HCT116 (cell line): ENCODE measurements at regions not wholly inside any gene's neighbourhood (a gene's known extent, or its start where the extent isn't known, plus 50 kb on each side); places are given as distances from the start of the nearest gene placed in this dataset.

Source experiments
- ATAC-seq: fragments of 200-7000 bp; cut with Tn5 transposase; 2 replicates; pipeline ENCODE4 v1.9.1; 2020; ENCODE audit warnings: mild to moderate bottlenecking, moderate library complexity
- BruUV-seq: library from RNA; stranded (reverse); fragments of 400-500 nt; replicated peaks from 2 replicates; lab custom pipeline; 2021; lab: Mats Ljungman, UMichigan
- CTCF ChIA-PET: fragments of 300-600 bp; sonication (Branson Sonifier 250); formaldehyde crosslinking; loops from one replicate; lab custom pipeline; 2021; ENCODE audit warnings: antibody characterized with exemption; lab: Charles Lee
- POLR2A ChIA-PET: fragments of 300-600, 350-600 bp; sonication (Branson Sonifier 250); formaldehyde crosslinking; loops from one replicate; lab custom pipeline; 2021; ENCODE audit warnings: antibody characterized with exemption; lab: Charles Lee
- RAD21 ChIA-PET, 2 experiments: fragments of 300-600 bp; sonication (Branson Sonifier 250); formaldehyde crosslinking; loops; one replicate each; lab custom pipeline; 2023; ENCODE audit warnings: low total read pairs in 2 of 2; ENCODE audit not compliant: uncharacterized antibody in 2 of 2, unreplicated experiment in 2 of 2, low non-redundant PET in 1 of 2; lab: Charles Lee
- DNase-seq: peaks from one replicate; pipeline ENCODE4 v3.0.0-alpha.2; 2010; ENCODE audit warnings: low read depth, low spot score
- H2AFZ ChIP-seq: fragments of 200-600 bp; shearing (Covaris generic), sonication (generic); 2 replicates; pipeline ENCODE4 v1.6.1; 2017; ENCODE audit warnings: low read depth, mixed run types, mixed read lengths, antibody characterized with exemption, low read length; ENCODE audit not compliant: poor library complexity, severe bottlenecking
- H3K27ac ChIP-seq: 2 replicates; pipeline ENCODE4 v1.5.1; 2012; ENCODE audit warnings: low read depth, low read length
- H3K27me3 ChIP-seq: fragments of 200-600 bp; sonication (generic); 2 replicates; pipeline ENCODE4 v1.6.1; 2016; ENCODE audit warnings: mixed run types, low read length, mixed read lengths; ENCODE audit not compliant: insufficient read depth
- H3K36me3 ChIP-seq, 2 experiments: fragments of 200-500 bp in 1 of 2; fragments of 200-600 bp in 1 of 2; sonication (Bioruptor generic) in 1 of 2; sonication (generic) in 1 of 2; 2 replicates each; pipeline versions ENCODE4 v1.5.1 to v1.6.1; 2014 to 2016; ENCODE audit warnings: low read length in 2 of 2, inconsistent platforms in 1 of 2, mixed read lengths in 1 of 2, mixed run types in 1 of 2; ENCODE audit not compliant: insufficient read depth in 2 of 2, control insufficient read depth in 1 of 2
- H3K4me1 ChIP-seq, 2 experiments: fragments of 200-600 bp in 1 of 2; sonication (generic) in 1 of 2; 2 replicates each; pipeline versions ENCODE4 v1.5.1 to v1.6.1; 2012 to 2017; ENCODE audit warnings: low read length in 2 of 2, inconsistent platforms in 1 of 2, mild to moderate bottlenecking in 1 of 2, mixed read lengths in 1 of 2, mixed run types in 1 of 2, moderate library complexity in 1 of 2; ENCODE audit not compliant: insufficient read depth in 2 of 2, control insufficient read depth in 1 of 2
- H3K4me2 ChIP-seq: fragments of 200-600 bp; sonication (generic); 2 replicates; pipeline ENCODE4 v1.6.1; 2017; ENCODE audit warnings: mixed run types, low read length, mixed read lengths
- H3K4me3 ChIP-seq, 2 experiments: fragments of 200-600 bp in 1 of 2; sonication (generic) in 1 of 2; replicated peaks in 1 of 2; 2 replicates each; pipeline ENCODE4 v1.5.1; 2011 to 2016; ENCODE audit warnings: low read length in 2 of 2, control low read depth in 1 of 2, low read depth in 1 of 2, mild to moderate bottlenecking in 1 of 2, mixed read lengths in 1 of 2, mixed run types in 1 of 2
- H3K79me2 ChIP-seq: fragments of 200-600 bp; sonication (generic); 2 replicates; pipeline ENCODE4 v1.6.1; 2017; ENCODE audit warnings: mild to moderate bottlenecking, mixed run types, low read length, moderate library complexity, mixed read lengths; ENCODE audit not compliant: insufficient read depth
- H3K9ac ChIP-seq: fragments of 200-600 bp; sonication (generic); 2 replicates; pipeline ENCODE4 v1.6.1; 2016; ENCODE audit warnings: low read length, mixed read lengths
- H3K9me2 ChIP-seq: fragments of 200-600 bp; sonication (generic), shearing (Covaris generic); 2 replicates; pipeline ENCODE4 v1.6.1; 2017; ENCODE audit warnings: mixed run types, mild to moderate bottlenecking, moderate library complexity; ENCODE audit not compliant: insufficient read depth
- H3K9me3 ChIP-seq, 2 experiments: fragments of 200-500 bp in 1 of 2; fragments of 200-600 bp in 1 of 2; sonication (Bioruptor generic) in 1 of 2; sonication (generic) in 1 of 2; 2 replicates each; pipeline ENCODE4 v1.6.1; 2014 to 2017; ENCODE audit warnings: low read length in 2 of 2, mixed read lengths in 2 of 2, inconsistent platforms in 1 of 2, low read depth in 1 of 2, mild to moderate bottlenecking in 1 of 2, mixed run types in 1 of 2, moderate library complexity in 1 of 2; ENCODE audit not compliant: control insufficient read depth in 1 of 2, insufficient read depth in 1 of 2
- H4K20me1 ChIP-seq: fragments of 200-600 bp; sonication (generic), shearing (Covaris generic); 2 replicates; pipeline ENCODE4 v1.6.1; 2017; ENCODE audit warnings: mixed run types, mild to moderate bottlenecking, moderate library complexity; ENCODE audit not compliant: insufficient read depth
- CBX3 ChIP-seq: IDR thresholded peaks from 2 replicates; pipeline ENCODE4 v1.6.1; 2012; ENCODE audit warnings: low read depth
- CEBPB ChIP-seq: IDR thresholded peaks from 2 replicates; pipeline ENCODE4 v1.6.1; 2012; ENCODE audit warnings: low read depth
- EZH2 ChIP-seq: fragments of 200-600 bp; sonication (generic); IDR thresholded peaks from 2 replicates; pipeline ENCODE4 v1.6.1; 2017; ENCODE audit warnings: antibody characterized with exemption, mixed run types
- EZH2phosphoT487 ChIP-seq: fragments of 200-600 bp; IDR thresholded peaks from 2 replicates; pipeline ENCODE4 v1.6.1; 2018; ENCODE audit warnings: antibody characterized with exemption, borderline replicate concordance
- FOSL1 ChIP-seq: IDR thresholded peaks from 2 replicates; pipeline ENCODE4 v1.6.1; 2012; ENCODE audit warnings: low read depth
- JUND ChIP-seq: IDR thresholded peaks from 2 replicates; pipeline ENCODE4 v1.6.1; 2012
- MAX ChIP-seq: IDR thresholded peaks from 2 replicates; pipeline ENCODE4 v1.6.1; 2012
- POLR2AphosphoS5 ChIP-seq: IDR thresholded peaks from 2 replicates; pipeline ENCODE4 v1.6.1; 2011; ENCODE audit warnings: mild to moderate bottlenecking, low read depth, low read length, moderate library complexity
- REST ChIP-seq: IDR thresholded peaks from 2 replicates; pipeline ENCODE4 v1.6.1; 2012; ENCODE audit warnings: low read depth
- SP1 ChIP-seq: IDR thresholded peaks from 2 replicates; pipeline ENCODE4 v1.6.1; 2012; ENCODE audit warnings: low read depth
- SRF ChIP-seq: IDR thresholded peaks from 2 replicates; pipeline ENCODE4 v1.6.1; 2012; ENCODE audit warnings: low read depth
- TCF7L2 ChIP-seq: IDR thresholded peaks from 2 replicates; pipeline ENCODE4 v1.7.0; 2011; ENCODE audit warnings: borderline replicate concordance, inconsistent platforms; ENCODE audit not compliant: insufficient read depth, insufficient read length; ENCODE audit errors: extremely low read depth
- YY1 ChIP-seq: IDR thresholded peaks from 2 replicates; pipeline ENCODE4 v1.6.1; 2011; ENCODE audit warnings: low read length, low read depth, moderate library complexity, mild to moderate bottlenecking; ENCODE audit not compliant: insufficient replicate concordance; ENCODE audit errors: extremely low read depth
- intact Hi-C: fragments of 100-400 bp; cut with micrococcal nuclease; formaldehyde crosslinking; loops from 2 replicates; pipeline ENCODE4 v1.10.0; 2022
- TF ChIP-seq, protein P1 (sequence below): IDR thresholded peaks from 2 replicates; pipeline ENCODE4 v1.6.1; 2012
- TF ChIP-seq, protein P2 (sequence below), 3 experiments: fragments of 200-600 bp in 1 of 3; sonication (generic) in 1 of 3; IDR thresholded peaks in 2 of 3; conservative IDR thresholded peaks in 1 of 3; 2 replicates each; pipeline ENCODE4 v1.5.1; 2012 to 2017; ENCODE audit warnings: low read depth in 2 of 3, low read length in 2 of 3, antibody characterized with exemption in 1 of 3, borderline replicate concordance in 1 of 3, control low read depth in 1 of 3, mild to moderate bottlenecking in 1 of 3, mixed read lengths in 1 of 3, mixed run types in 1 of 3, moderate library complexity in 1 of 3; ENCODE audit not compliant: insufficient read depth in 1 of 3

DNA sequence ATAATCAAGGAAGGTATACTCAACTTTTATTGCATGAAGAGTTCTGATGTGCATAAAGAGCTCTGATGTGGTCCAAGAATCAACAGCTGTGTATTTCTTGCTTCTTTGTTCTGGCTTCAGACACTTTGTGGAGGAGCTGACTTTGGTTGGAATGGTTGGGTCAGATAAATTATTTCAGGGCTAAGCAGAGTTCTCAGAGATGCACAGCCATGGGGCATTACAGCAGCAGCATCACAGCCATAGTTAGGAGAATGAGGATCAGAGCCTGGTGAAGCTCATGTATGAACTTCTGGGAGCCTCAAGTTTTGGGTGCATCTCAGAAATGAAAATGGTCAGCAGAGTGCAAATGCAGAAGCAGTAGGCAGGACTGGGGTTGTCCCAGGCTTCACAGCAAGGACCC, 267.4 kb upstream of the RUNX1 start:
- Histone ChIP-seq H3K4me3 (no peak overlapping the region), H3K4me1 (peaks cover 0 to 7% of the 10 kb centered on the region in 2 experiments; a peak in 1 of 4 replicates), H4K20me1 (no peaks in the 10 kb centered on the region), H3K9me2 (no peaks in the 10 kb centered on the region), H3K79me2 (no peaks in the 10 kb centered on the region), H3K36me3 (no peaks in the 10 kb centered on the region), H3K27ac (no peak overlapping the region), H3K4me2 (no peak overlapping the region), H3K27me3 (no peaks in the 10 kb centered on the region), H3K9me3 (no peaks in the 10 kb centered on the region), H3K9ac (no peak overlapping the region), H2AFZ (no peak overlapping the region)
- CTCF ChIA-PET, result no interaction called here
- intact Hi-C loops, result no loop called here
- POLR2A ChIA-PET, result no interaction called here
- DNase-seq (no peak), ATAC-seq (no peak)
- TF ChIP-seq EZH2phosphoT487, result no peak
- TF ChIP-seq CEBPB, result no peak
- TF ChIP-seq FOSL1, result no peak
- no peak for TF ChIP-seq YY1
- no peak for TF ChIP-seq TCF7L2
- RAD21 ChIA-PET, result no interaction called here
- BruUV-seq, result no TSS peak

DNA sequence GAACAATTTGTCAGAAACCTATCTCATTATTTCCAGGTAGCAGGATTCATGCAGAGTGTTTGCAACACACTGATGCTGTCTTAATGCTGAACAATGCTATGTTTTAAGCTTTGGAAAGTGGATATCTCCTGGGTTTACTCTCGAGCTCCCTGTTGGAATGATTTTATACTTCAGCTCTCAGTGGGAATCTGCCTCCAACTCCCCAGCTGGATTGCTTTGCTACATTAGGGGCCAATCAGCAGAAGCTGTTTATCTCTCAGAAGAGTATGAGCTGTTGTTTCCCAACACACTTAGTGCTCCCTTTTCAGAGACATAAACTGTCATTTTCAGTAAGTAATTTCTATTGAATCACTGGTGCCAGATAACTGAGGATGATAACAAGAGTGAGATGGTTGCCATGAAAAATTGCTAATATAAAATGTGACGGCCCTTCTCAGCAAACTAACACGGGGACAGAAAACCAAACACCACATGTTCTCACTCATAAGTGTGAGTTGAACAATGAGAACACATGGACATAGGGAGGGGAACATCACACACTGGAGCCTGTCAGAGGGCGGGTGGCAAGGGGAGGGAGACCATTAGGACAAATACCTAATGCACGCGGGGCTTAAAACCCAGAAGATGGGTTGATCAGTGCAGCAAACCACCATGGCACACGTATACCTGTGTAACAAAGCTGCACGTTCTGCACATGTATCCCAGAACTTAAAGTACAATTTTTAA, 265.9 kb upstream of the RUNX1 start:
- Histone ChIP-seq H3K9me3 (no peaks in the 10 kb centered on the region), H3K36me3 (no peaks in the 10 kb centered on the region), H3K9me2 (no peaks in the 10 kb centered on the region), H3K79me2 (no peaks in the 10 kb centered on the region), H3K4me2 (no peak overlapping the region), H3K9ac (no peak overlapping the region), H4K20me1 (no peaks in the 10 kb centered on the region), H3K4me1 (peaks cover 0 to 7% of the 10 kb centered on the region in 2 experiments; a peak in 1 of 4 replicates), H3K27me3 (no peaks in the 10 kb centered on the region), H3K4me3 (no peak overlapping the region), H2AFZ (no peak overlapping the region), H3K27ac (no peak overlapping the region)
- ATAC-seq (no peak), DNase-seq (no peak)
- BruUV-seq, result no TSS peak
- ChIA-PET RAD21 (no interaction called here), POLR2A (no interaction called here), CTCF (no interaction called here)
- intact Hi-C loops, result no loop called here
- TF ChIP-seq CEBPB, result no peak
- TF ChIP-seq MAX, result no peak
- TF ChIP-seq, protein P1, sequence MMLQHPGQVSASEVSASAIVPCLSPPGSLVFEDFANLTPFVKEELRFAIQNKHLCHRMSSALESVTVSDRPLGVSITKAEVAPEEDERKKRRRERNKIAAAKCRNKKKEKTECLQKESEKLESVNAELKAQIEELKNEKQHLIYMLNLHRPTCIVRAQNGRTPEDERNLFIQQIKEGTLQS, result no peak
- TF ChIP-seq SP1, result no peak
- no peak for TF ChIP-seq YY1
- no peak for TF ChIP-seq CBX3
- TF ChIP-seq SRF, result no peak
- TF ChIP-seq EZH2, result no peak
- TF ChIP-seq, protein P2, sequence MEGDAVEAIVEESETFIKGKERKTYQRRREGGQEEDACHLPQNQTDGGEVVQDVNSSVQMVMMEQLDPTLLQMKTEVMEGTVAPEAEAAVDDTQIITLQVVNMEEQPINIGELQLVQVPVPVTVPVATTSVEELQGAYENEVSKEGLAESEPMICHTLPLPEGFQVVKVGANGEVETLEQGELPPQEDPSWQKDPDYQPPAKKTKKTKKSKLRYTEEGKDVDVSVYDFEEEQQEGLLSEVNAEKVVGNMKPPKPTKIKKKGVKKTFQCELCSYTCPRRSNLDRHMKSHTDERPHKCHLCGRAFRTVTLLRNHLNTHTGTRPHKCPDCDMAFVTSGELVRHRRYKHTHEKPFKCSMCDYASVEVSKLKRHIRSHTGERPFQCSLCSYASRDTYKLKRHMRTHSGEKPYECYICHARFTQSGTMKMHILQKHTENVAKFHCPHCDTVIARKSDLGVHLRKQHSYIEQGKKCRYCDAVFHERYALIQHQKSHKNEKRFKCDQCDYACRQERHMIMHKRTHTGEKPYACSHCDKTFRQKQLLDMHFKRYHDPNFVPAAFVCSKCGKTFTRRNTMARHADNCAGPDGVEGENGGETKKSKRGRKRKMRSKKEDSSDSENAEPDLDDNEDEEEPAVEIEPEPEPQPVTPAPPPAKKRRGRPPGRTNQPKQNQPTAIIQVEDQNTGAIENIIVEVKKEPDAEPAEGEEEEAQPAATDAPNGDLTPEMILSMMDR (IDR thresholded peaks at IDR 0.05 in 2 of 3, conservative IDR thresholded peaks at IDR 0.05 in 1 of 3; ENCODE audit: borderline replicate concordance in 1 of 3, insufficient read depth in 1 of 3, low read depth in 2 of 3, low read length in 2 of 3), result no peak
- no peak for TF ChIP-seq JUND
- TF ChIP-seq REST, result no peak
- TF ChIP-seq POLR2AphosphoS5, result no peak
